A673 (cell line): ENCODE measurements at regions not wholly inside any gene's neighbourhood (a gene's known extent, or its start where the extent isn't known, plus 50 kb on each side); places are given as distances from the start of the nearest gene placed in this dataset.

ENCODE experiments used
- BruUV-seq: library from RNA; stranded (reverse); fragments of 400-500 nt; replicated peaks from 2 replicates; lab custom pipeline; 2021; lab: Mats Ljungman, UMichigan
- CTCF ChIA-PET: fragments of 300-600 bp; sonication (Branson Sonifier 250); formaldehyde crosslinking; loops from one replicate; lab custom pipeline; 2022; ENCODE audit warnings: antibody characterized with exemption; lab: Charles Lee
- POLR2A ChIA-PET: fragments of 300-600 bp; sonication (Branson Sonifier 250); formaldehyde crosslinking; loops from one replicate; lab custom pipeline; 2022; ENCODE audit warnings: antibody characterized with exemption; ENCODE audit not compliant: low non-redundant PET; lab: Charles Lee
- DNase-seq: peaks from one replicate; pipeline ENCODE4 v3.0.0-alpha.2; 2015; ENCODE audit warnings: low spot score
- H3K27ac ChIP-seq: fragments of 200-600 bp; sonication (generic); 2 replicates; pipeline ENCODE4 v1.5.1; 2016; ENCODE audit warnings: mixed run types, low read depth, mild to moderate bottlenecking, mixed read lengths, antibody characterized with exemption, low read length; ENCODE audit not compliant: poor library complexity, severe bottlenecking
- H3K27me3 ChIP-seq: fragments of 200-600 bp; sonication (generic); replicated peaks from 2 replicates; pipeline ENCODE4 v1.6.1; 2017; ENCODE audit warnings: mixed run types, low read depth, mild to moderate bottlenecking, mixed read lengths, antibody characterized with exemption, low read length; ENCODE audit not compliant: insufficient read depth, poor library complexity
- H3K36me3 ChIP-seq: fragments of 200-600 bp; sonication (generic); 2 replicates; pipeline ENCODE4 v1.6.1; 2016; ENCODE audit warnings: mixed run types, mild to moderate bottlenecking, mixed read lengths, antibody characterized with exemption, low read length; ENCODE audit not compliant: insufficient read depth, poor library complexity, severe bottlenecking
- H3K4me1 ChIP-seq: fragments of 200-600 bp; sonication (generic); 2 replicates; pipeline ENCODE4 v1.6.1; 2017; ENCODE audit warnings: mixed run types, mild to moderate bottlenecking, mixed read lengths, antibody characterized with exemption, low read length; ENCODE audit not compliant: insufficient read depth, poor library complexity, severe bottlenecking
- H3K4me3 ChIP-seq: fragments of 200-600 bp; sonication (generic); 2 replicates; pipeline ENCODE4 v1.5.1; 2016; ENCODE audit warnings: low read depth, mixed run types, mild to moderate bottlenecking, mixed read lengths, low read length; ENCODE audit not compliant: poor library complexity, severe bottlenecking
- H3K9me3 ChIP-seq: fragments of 200-600 bp; sonication (generic); 2 replicates; pipeline ENCODE4 v1.6.1; 2016; ENCODE audit warnings: mixed run types, low read depth, mild to moderate bottlenecking, mixed read lengths, antibody characterized with exemption, low read length; ENCODE audit not compliant: poor library complexity, severe bottlenecking
- EZH2 ChIP-seq: fragments of 200-600 bp; sonication (generic); IDR thresholded peaks from 2 replicates; pipeline ENCODE4 v1.6.1; 2017; ENCODE audit warnings: borderline replicate concordance, low read depth, mild to moderate bottlenecking, mixed read lengths, antibody characterized with exemption, low read length; ENCODE audit not compliant: poor library complexity, severe bottlenecking
- intact Hi-C: fragments of 100-400 bp; cut with micrococcal nuclease; formaldehyde crosslinking; loops from one replicate; pipeline ENCODE4 v1.10.0; 2022; ENCODE audit not compliant: unreplicated experiment
- TF ChIP-seq, protein P1 (sequence below): fragments of 300-800, 200-600 bp; sonication (generic); conservative IDR thresholded peaks from 2 replicates; pipeline ENCODE4 v1.5.1; 2017; ENCODE audit warnings: low read depth, mild to moderate bottlenecking, antibody characterized with exemption, low read length, moderate library complexity, mixed read lengths

DNA sequence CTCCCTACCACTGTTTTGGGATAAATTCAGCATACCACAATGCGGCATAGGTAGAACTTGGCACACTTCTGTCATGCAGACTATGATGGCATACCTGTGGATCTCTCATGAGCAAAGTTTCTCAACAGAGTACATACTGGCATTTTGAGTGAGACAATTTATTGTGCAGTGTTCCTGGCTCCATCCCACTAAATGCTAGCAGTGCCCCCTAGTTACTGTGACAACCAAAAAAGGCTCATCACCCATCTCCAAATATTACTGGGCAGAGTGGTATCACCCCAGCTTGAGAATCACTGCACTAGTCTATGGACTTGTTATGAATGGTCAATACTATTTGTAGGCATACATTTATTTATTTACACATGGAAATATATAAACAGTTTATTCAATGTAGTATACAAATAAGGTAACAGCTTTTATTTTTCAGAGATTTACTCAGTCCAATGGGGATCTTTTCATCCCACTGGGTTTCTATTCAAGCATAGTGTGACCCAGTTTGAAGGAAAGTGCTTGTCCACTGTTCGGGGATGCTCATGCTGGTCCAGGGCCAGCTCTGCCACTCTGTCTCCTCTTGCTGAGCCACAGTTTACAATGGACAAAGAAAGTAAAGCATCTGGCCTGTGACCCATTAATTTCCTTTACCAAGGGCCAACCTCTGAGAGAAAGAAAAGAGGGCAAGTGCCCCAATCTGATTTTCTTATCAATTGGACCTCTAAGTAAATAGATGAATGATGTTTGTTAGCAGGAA lies 81.0 kb upstream of the IL2 start:
- TF ChIP-seq EZH2 = no peak
- TF ChIP-seq, protein P1, sequence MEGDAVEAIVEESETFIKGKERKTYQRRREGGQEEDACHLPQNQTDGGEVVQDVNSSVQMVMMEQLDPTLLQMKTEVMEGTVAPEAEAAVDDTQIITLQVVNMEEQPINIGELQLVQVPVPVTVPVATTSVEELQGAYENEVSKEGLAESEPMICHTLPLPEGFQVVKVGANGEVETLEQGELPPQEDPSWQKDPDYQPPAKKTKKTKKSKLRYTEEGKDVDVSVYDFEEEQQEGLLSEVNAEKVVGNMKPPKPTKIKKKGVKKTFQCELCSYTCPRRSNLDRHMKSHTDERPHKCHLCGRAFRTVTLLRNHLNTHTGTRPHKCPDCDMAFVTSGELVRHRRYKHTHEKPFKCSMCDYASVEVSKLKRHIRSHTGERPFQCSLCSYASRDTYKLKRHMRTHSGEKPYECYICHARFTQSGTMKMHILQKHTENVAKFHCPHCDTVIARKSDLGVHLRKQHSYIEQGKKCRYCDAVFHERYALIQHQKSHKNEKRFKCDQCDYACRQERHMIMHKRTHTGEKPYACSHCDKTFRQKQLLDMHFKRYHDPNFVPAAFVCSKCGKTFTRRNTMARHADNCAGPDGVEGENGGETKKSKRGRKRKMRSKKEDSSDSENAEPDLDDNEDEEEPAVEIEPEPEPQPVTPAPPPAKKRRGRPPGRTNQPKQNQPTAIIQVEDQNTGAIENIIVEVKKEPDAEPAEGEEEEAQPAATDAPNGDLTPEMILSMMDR = no peak

DNA sequence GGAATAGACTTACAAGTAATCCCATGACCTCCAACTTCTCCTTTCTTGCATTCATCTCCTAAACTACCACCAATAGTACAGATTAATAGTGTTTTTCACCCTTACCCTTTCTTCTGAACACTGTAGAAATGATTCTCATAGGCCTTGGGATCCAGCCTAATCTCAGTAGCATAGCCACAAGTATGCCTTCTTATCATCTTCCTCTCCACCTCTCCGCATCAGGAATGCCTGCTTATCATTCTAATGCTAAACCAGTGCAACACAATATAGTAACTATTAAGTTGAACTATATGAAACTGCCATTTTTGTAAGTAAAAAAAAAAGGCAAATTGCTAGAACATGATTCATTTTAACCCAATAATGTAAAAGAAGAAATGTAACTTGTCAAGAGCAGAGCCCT lies 79.5 kb upstream of the IL2 start:
- no peak overlapping the region for H3K4me3 ChIP-seq
- BruUV-seq = no TSS peak
- H3K4me1 ChIP-seq = no peaks in the 10 kb centered on the region
- no peak overlapping the region for H3K27ac ChIP-seq
- TF ChIP-seq EZH2 = no peak
- TF ChIP-seq, protein P1 = no peak
- H3K9me3 ChIP-seq = no peaks in the 10 kb centered on the region
- intact Hi-C loops = no loop called here
- DNase-seq = no peak
- ChIA-PET POLR2A (no interaction called here), CTCF (no interaction called here)
- no peaks in the 10 kb centered on the region for H3K27me3 ChIP-seq
- H3K36me3 ChIP-seq = no peaks in the 10 kb centered on the region

More for the DNA sequence above, 81.0 kb upstream of the IL2 start:
- ChIA-PET CTCF (no interaction called here), POLR2A (no interaction called here)
- Histone ChIP-seq H3K4me1 (no peaks in the 10 kb centered on the region), H3K36me3 (no peaks in the 10 kb centered on the region), H3K27me3 (no peaks in the 10 kb centered on the region), H3K4me3 (no peak overlapping the region), H3K27ac (no peak overlapping the region), H3K9me3 (no peaks in the 10 kb centered on the region)
- BruUV-seq = no TSS peak
- no peak for DNase-seq
- intact Hi-C loops = no loop called here

DNA sequence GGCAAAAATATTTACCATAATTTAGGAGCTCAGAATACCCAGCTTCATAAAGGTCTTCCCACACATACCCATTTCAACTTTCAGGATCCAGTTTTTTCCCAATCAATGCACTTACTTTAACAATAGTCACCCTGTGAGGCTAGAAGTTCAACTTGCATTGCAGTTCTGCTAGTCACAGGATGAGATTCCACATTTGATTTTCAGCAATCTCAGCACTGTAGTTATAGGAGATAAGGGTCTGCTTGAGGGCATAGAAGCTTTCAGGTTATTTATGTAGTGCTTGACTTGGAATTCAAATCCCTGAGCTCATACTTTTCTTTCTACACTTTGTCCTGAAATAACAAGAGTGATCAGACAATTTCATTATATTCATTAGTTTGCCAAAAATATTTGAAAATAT lies 78.3 kb upstream of the IL2 start:
- ChIA-PET CTCF (no interaction called here), POLR2A (no interaction called here)
- no peaks in the 10 kb centered on the region for H3K9me3 ChIP-seq
- no peaks in the 10 kb centered on the region for H3K36me3 ChIP-seq
- H3K4me3 ChIP-seq = no peak overlapping the region
- intact Hi-C loops = no loop called here
- no peaks in the 10 kb centered on the region for H3K27me3 ChIP-seq
- DNase-seq = no peak
- TF ChIP-seq EZH2 = no peak
- TF ChIP-seq, protein P1 = no peak
- H3K27ac ChIP-seq = no peak overlapping the region
- no TSS peak for BruUV-seq
- H3K4me1 ChIP-seq = no peaks in the 10 kb centered on the region
